Peyer's patch (tissue), 4 donors: ENCODE measurements at regions not wholly inside any gene's neighbourhood (a gene's known extent, or its start where the extent isn't known, plus 50 kb on each side); places are given as distances from the start of the nearest gene placed in this dataset.

Experiments used
- DNase-seq, 3 donors: peaks; one replicate each; pipeline ENCODE4 v3.0.0-alpha.2; 2017 to 2019
- H3K27ac ChIP-seq, 4 donors: fragments of 200-600 bp; sonication (generic); one replicate each; pipeline ENCODE4 v1.5.1; 2016 to 2019
- H3K27me3 ChIP-seq, 2 donors: fragments of 200-600 bp; sonication (generic); one replicate each; pipeline ENCODE4 v1.5.1; 2019
- H3K36me3 ChIP-seq, 3 donors: fragments of 200-600 bp; sonication (generic); one replicate each; pipeline ENCODE4 v1.5.1; 2016 to 2019
- H3K4me1 ChIP-seq, 4 donors: fragments of 200-600 bp; sonication (generic); one replicate each; pipeline ENCODE4 v1.5.1; 2016 to 2019
- H3K4me3 ChIP-seq, 4 donors: fragments of 200-600 bp; sonication (generic); 1 replicate in 3 of 4; 2 replicates in 1 of 4; pipeline ENCODE4 v1.5.1; 2016 to 2019; ENCODE audit warnings: mild to moderate bottlenecking in 1 of 4
- H3K9me3 ChIP-seq, 4 donors: fragments of 200-600 bp; sonication (generic); one replicate each; pipeline ENCODE4 v1.5.1; 2016 to 2019; ENCODE audit warnings: mild to moderate bottlenecking in 1 of 4
- POLR2A ChIP-seq, 2 donors: fragments of 450-650 bp; IDR thresholded peaks; one replicate each; pipeline ENCODE4 v1.5.1; 2017; ENCODE audit warnings: antibody characterized with exemption in 2 of 2, mild to moderate bottlenecking in 2 of 2, moderate library complexity in 2 of 2
- TF ChIP-seq, protein P1 (sequence below), 6 experiments: fragments of 450-650 bp in 4 of 6; fragments of 200-600 bp in 2 of 6; sonication (generic) in 1 of 6; IDR thresholded peaks; one replicate each; pipeline ENCODE4 v1.5.1; 2017 to 2019; ENCODE audit warnings: antibody characterized with exemption in 6 of 6, mild to moderate bottlenecking in 3 of 6, moderate library complexity in 1 of 6

DNA sequence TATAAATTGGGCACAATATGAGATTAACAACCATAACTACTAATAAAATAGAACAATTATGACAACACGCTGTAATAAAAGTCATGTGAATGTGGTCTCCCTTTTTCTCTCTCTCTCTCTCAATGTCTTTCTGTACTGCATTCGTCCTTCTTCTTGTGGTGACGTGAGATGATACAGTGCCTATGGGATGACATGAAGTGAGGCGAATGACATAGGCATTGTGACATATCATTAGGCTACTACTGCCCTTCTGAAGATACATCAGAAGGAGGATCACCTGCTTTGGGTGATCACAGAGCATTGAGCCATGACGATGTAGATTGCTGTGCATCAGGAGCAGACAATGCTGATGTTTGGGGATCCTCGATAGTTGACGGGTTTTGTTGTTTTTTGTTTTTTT, 171.6 kb downstream of the HERPUD2 start:
- DNase-seq: no peak
- no peaks in the 10 kb centered on the region for H3K36me3 ChIP-seq
- H3K9me3 ChIP-seq: no peaks in the 10 kb centered on the region
- no peaks in the 10 kb centered on the region for H3K27me3 ChIP-seq
- no peak overlapping the region for H3K4me3 ChIP-seq
- no peaks in the 10 kb centered on the region for H3K4me1 ChIP-seq
- no peak overlapping the region for H3K27ac ChIP-seq
- TF ChIP-seq, protein P1, sequence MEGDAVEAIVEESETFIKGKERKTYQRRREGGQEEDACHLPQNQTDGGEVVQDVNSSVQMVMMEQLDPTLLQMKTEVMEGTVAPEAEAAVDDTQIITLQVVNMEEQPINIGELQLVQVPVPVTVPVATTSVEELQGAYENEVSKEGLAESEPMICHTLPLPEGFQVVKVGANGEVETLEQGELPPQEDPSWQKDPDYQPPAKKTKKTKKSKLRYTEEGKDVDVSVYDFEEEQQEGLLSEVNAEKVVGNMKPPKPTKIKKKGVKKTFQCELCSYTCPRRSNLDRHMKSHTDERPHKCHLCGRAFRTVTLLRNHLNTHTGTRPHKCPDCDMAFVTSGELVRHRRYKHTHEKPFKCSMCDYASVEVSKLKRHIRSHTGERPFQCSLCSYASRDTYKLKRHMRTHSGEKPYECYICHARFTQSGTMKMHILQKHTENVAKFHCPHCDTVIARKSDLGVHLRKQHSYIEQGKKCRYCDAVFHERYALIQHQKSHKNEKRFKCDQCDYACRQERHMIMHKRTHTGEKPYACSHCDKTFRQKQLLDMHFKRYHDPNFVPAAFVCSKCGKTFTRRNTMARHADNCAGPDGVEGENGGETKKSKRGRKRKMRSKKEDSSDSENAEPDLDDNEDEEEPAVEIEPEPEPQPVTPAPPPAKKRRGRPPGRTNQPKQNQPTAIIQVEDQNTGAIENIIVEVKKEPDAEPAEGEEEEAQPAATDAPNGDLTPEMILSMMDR (IDR thresholded peaks at IDR 0.05): no peak
- no peak for TF ChIP-seq POLR2A (IDR thresholded peaks at IDR 0.05)

DNA sequence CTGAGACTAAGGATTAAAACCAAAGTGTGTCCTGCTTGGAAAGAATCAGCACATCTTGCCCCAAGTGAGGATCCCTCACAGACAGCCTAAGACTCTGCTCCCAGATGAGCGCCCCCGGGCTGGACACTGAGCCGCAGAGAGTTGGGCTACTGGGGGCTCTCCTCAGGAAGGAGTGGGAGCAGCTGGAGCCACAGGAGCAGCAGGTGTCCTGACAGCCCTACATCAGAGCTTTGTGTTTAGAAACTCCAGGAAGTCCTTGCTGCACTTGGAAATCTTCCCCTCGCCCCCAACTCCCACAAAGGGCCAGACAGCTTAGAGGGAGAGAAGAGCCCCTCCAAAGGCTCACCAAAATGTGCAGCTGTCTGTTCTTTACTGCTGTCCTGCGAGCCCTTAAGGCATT, 172.2 kb downstream of the HERPUD2 start:
- Histone ChIP-seq H3K27me3 (no peaks in the 10 kb centered on the region), H3K27ac (no peak overlapping the region), H3K9me3 (no peaks in the 10 kb centered on the region), H3K36me3 (no peaks in the 10 kb centered on the region), H3K4me1 (no peaks in the 10 kb centered on the region), H3K4me3 (no peak overlapping the region)
- no peak for DNase-seq
- no peak for TF ChIP-seq POLR2A (IDR thresholded peaks at IDR 0.05)
- TF ChIP-seq, protein P1 (IDR thresholded peaks at IDR 0.05): no peak

- Histone ChIP-seq H3K9me3 (no peaks in the 10 kb centered on the region), H3K36me3 (no peaks in the 10 kb centered on the region), H3K4me3 (no peak overlapping the region), H3K27ac (no peak overlapping the region), H3K4me1 (no peaks in the 10 kb centered on the region), H3K27me3 (no peaks in the 10 kb centered on the region)
- DNase-seq: no peak
- no peak for TF ChIP-seq POLR2A (IDR thresholded peaks at IDR 0.05)
- TF ChIP-seq, protein P1 (IDR thresholded peaks at IDR 0.05): no peak
Measured at GRCh38 chr7:35521941-35522340, 173.0 kb downstream of the HERPUD2 start.

DNA sequence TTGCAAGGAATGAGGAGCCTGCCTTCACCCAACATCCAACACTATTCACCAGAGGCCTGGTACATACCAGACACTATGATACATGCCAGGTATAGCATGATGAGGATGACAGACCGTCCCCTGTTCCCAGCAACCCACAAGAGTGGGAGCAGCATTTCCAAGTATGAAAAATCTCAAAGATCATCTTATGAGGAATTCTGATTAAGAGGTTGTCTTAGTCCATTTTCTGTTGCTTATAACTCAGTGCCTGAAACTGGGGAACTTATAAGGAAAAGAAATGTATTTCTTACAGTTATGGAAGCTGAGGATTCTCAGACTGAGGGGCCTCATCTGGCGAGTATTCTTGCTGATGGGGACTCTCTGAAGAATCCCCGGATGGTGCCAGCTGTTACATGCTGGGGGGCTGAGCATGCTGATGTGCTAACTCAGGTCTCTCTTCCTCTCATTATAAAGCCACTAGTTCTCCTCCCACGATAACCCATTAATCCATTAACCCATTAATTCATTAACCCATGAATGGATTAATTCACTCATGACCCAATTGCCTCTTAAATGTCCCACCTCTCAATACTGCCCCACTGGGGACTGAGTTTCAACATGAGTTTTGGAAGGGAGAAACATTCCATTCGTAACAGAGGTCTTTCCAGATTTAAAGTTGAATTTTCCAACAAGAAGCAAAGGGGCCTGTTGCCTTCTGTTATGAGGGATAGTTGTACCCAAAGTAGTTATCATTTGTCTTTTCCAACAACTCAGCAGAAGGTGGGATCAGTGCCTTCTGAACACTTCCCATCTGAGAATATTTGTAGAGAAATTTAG, 173.9 kb downstream of the HERPUD2 start:
- H3K4me3 ChIP-seq: no peak overlapping the region
- no peak for TF ChIP-seq POLR2A (IDR thresholded peaks at IDR 0.05)
- TF ChIP-seq, protein P1 (IDR thresholded peaks at IDR 0.05): no peak
- H3K27me3 ChIP-seq: no peaks in the 10 kb centered on the region
- H3K27ac ChIP-seq: no peak overlapping the region
- no peaks in the 10 kb centered on the region for H3K36me3 ChIP-seq
- no peak for DNase-seq
- H3K9me3 ChIP-seq: no peaks in the 10 kb centered on the region
- H3K4me1 ChIP-seq: no peaks in the 10 kb centered on the region

GRCh38 chr7:35519971-35520809, 174.7 kb downstream of the HERPUD2 start:
- H3K4me3 ChIP-seq: no peak overlapping the region
- peak in 2 of 3 donors; percentile 26 to 73 for DNase-seq
- TF ChIP-seq POLR2A (IDR thresholded peaks at IDR 0.05): no peak
- TF ChIP-seq, protein P1 (IDR thresholded peaks at IDR 0.05): peak; percentile 28 to 74 (median 62)
- no peaks in the 10 kb centered on the region for H3K9me3 ChIP-seq
- no peaks in the 10 kb centered on the region for H3K4me1 ChIP-seq
- H3K27ac ChIP-seq: no peak overlapping the region
- H3K36me3 ChIP-seq: no peaks in the 10 kb centered on the region
- no peaks in the 10 kb centered on the region for H3K27me3 ChIP-seq
